ENCODE measurements at regions not wholly inside any gene's neighbourhood (a gene's known extent, or its start where the extent isn't known, plus 50 kb on each side); places are given as distances from the start of the nearest gene placed in this dataset.
A peak's percentile ranks its signal among the peaks of the same experiment; 100 is the strongest.

DNA sequence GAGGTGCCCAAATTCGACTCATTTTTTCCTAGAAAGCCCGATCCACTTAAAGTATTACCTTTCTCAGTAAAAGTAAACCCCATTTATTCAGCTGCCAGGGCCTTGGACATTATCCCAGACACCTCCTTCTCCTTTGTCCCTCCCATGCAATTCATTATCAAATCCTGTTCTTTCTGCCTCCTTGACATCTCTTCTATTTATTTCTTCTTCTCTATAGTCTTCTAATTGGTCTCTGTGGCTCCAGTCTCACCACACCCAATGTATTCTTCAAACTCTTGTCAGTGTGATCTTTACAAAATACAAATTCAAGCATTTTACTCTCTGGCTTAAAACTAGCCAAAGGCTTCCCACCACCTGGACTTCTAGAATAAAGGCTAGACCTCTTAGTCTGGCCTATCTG lies 120.3 kb downstream of the IL20RB start (continued):
- TF ChIP-seq, protein P1, sequence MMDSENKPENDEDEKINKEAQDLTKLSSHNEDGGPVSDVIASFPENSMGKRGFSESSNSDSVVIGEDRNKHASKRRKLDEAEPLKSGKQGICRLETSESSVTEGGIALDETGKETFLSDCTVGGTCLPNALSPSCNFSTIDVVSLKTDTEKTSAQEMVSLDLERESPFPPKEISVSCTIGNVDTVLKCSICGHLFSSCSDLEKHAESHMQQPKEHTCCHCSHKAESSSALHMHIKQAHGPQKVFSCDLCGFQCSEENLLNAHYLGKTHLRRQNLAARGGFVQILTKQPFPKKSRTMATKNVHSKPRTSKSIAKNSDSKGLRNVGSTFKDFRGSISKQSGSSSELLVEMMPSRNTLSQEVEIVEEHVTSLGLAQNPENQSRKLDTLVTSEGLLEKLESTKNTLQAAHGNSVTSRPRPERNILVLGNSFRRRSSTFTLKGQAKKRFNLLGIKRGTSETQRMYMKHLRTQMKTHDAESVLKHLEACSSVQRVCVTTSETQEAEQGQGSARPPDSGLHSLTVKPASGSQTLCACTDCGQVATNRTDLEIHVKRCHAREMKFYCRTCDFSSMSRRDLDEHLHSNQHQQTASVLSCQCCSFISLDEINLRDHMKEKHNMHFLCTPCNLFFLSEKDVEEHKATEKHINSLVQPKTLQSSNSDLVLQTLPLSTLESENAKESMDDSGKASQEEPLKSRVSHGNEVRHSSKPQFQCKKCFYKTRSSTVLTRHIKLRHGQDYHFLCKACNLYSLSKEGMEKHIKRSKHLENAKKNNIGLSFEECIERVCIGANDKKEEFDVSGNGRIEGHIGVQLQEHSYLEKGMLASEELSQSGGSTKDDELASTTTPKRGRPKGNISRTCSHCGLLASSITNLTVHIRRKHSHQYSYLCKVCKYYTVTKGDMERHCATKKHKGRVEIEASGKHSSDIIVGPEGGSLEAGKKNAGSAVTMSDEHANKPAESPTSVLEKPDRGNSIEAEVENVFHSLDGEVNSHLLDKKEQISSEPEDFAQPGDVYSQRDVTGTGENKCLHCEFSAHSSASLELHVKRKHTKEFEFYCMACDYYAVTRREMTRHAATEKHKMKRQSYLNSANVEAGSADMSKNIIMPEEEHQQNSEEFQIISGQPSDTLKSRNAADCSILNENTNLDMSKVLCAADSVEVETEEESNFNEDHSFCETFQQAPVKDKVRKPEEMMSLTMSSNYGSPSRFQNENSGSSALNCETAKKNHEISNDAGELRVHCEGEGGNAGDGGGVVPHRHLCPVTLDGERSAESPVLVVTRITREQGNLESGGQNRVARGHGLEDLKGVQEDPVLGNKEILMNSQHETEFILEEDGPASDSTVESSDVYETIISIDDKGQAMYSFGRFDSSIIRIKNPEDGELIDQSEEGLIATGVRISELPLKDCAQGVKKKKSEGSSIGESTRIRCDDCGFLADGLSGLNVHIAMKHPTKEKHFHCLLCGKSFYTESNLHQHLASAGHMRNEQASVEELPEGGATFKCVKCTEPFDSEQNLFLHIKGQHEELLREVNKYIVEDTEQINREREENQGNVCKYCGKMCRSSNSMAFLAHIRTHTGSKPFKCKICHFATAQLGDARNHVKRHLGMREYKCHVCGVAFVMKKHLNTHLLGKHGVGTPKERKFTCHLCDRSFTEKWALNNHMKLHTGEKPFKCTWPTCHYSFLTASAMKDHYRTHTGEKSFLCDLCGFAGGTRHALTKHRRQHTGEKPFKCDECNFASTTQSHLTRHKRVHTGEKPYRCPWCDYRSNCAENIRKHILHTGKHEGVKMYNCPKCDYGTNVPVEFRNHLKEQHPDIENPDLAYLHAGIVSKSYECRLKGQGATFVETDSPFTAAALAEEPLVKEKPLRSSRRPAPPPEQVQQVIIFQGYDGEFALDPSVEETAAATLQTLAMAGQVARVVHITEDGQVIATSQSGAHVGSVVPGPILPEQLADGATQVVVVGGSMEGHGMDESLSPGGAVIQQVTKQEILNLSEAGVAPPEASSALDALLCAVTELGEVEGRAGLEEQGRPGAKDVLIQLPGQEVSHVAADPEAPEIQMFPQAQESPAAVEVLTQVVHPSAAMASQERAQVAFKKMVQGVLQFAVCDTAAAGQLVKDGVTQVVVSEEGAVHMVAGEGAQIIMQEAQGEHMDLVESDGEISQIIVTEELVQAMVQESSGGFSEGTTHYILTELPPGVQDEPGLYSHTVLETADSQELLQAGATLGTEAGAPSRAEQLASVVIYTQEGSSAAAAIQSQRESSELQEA (CRISPR knock-in tag; IDR thresholded peaks at IDR 0.05; ENCODE audit: not compliant biosample characterization) = no peak
- TF ChIP-seq, protein P2, sequence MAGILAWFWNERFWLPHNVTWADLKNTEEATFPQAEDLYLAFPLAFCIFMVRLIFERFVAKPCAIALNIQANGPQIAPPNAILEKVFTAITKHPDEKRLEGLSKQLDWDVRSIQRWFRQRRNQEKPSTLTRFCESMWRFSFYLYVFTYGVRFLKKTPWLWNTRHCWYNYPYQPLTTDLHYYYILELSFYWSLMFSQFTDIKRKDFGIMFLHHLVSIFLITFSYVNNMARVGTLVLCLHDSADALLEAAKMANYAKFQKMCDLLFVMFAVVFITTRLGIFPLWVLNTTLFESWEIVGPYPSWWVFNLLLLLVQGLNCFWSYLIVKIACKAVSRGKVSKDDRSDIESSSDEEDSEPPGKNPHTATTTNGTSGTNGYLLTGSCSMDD (CRISPR knock-in tag; IDR thresholded peaks at IDR 0.05) = no peak
- TF ChIP-seq MTA1 (CRISPR knock-in tag; IDR thresholded peaks at IDR 0.05; ENCODE audit: borderline replicate concordance) = no peak
- no peak for TF ChIP-seq NBN (conservative IDR thresholded peaks at IDR 0.05)

DNA sequence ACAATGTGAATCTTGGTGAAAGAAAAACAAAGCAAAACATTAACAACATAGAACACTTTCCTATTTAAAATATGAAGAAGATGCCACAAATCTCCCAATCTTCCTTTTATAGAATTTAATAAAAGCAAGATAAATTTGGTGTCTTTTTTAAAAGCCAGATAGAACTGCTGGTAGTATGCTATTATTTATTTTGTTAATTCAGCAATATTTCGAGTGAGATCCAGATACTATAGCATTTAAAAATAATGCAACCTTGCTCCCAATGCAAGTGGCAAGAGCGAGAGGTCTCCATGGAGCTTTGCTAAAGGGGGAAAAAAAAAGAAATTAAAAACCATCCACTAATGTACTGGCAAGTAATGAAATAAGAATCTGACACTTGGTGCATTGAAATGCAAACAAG lies 121.8 kb downstream of the IL20RB start:
- H3K4me1 ChIP-seq (ENCODE audit: insufficient read depth, low read length) = no peaks in the 10 kb centered on the region
- H3K36me3 ChIP-seq (replicated peaks in 1 of 2; ENCODE audit: control insufficient read depth in 1 of 2, insufficient read depth in 2 of 2, low read length in 2 of 2) = no peaks in the 10 kb centered on the region
- no peaks in the 10 kb centered on the region for H3K79me2 ChIP-seq (ENCODE audit: insufficient read depth, low read length)
- intact Hi-C loops (cut with micrococcal nuclease; ENCODE audit: unreplicated experiment) = no loop called here
- ATAC-seq (no peak), DNase-seq (ENCODE audit: low spot score) (no peak), FAIRE-seq (no peak)
- H3K27me3 ChIP-seq (ENCODE audit: control insufficient read depth in 1 of 2, insufficient read depth in 2 of 2, low read length in 2 of 2) = 0 out of 5 replicates have a peak, but pooled peaks cover 0 to 3% of the 10 kb centered on the region in 2 experiments
- H3K4me2 ChIP-seq (ENCODE audit: low read depth, low read length) = no peak overlapping the region
- ChIA-PET CTCF (ENCODE audit: low intra/inter-chr PET ratio, low total read pairs) (no interaction called here), POLR2A (no interaction called here)
- H2AFZ ChIP-seq (ENCODE audit: low read length) = no peak overlapping the region
- no TSS peak for BruUV-seq (replicated peaks)
- peak; percentile 85 for TF ChIP-seq MAFF (IDR thresholded peaks at IDR 0.05; ENCODE audit: low read depth, low read length)
- TF ChIP-seq ZKSCAN5 (CRISPR knock-in tag; IDR thresholded peaks at IDR 0.05) = no peak
- TF ChIP-seq MAFK (conservative IDR thresholded peaks at IDR 0.05 in 1 of 2, IDR thresholded peaks at IDR 0.05 in 1 of 2; ENCODE audit: low read length in 2 of 2) = peak; percentile 84
- TF ChIP-seq ZNF33A (CRISPR knock-in tag; IDR thresholded peaks at IDR 0.05; ENCODE audit: borderline replicate concordance) = no peak
- TF ChIP-seq ZNF713 (CRISPR knock-in tag; IDR thresholded peaks at IDR 0.05) = no peak
- in situ Hi-C loops (cut with HindIII; ENCODE audit: extremely low pct_ligation_motif_present, low pct_unique_long_range_greater_than_20kb) = no loop called here
- H3K9ac ChIP-seq (ENCODE audit: insufficient read depth, low read depth, low read length) = no peak overlapping the region
- no peaks in the 10 kb centered on the region for H4K20me1 ChIP-seq (ENCODE audit: insufficient read depth, low read length)
- H3K4me3 ChIP-seq (replicated peaks in 1 of 3; ENCODE audit: insufficient read depth in 1 of 3, low read depth in 2 of 3, low read length in 3 of 3) = no peak overlapping the region
- H3K9me3 ChIP-seq (ENCODE audit: low read length) = no peaks in the 10 kb centered on the region
- H3K27ac ChIP-seq (ENCODE audit: extremely low read length, insufficient read depth, low read length) = no peak overlapping the region
- 2% methylated on average over 2 of the region's 2 CpGs for WGBS (ENCODE audit: low lambda C conversion rate)

Data from HepG2 (cell line).